GM23338 (cell line): ENCODE measurements at regions not wholly inside any gene's neighbourhood (a gene's known extent, or its start where the extent isn't known, plus 50 kb on each side); places are given as distances from the start of the nearest gene placed in this dataset.
A peak's percentile ranks its signal among the peaks of the same experiment; 100 is the strongest.

Experiments
- ATAC-seq: fragments of 200-7000 bp; cut with Tn5 transposase; 3 replicates; pipeline ENCODE4 v1.9.1; 2020
- DNase-seq: peaks from one replicate; pipeline ENCODE4 v3.0.0-alpha.2; 2015; ENCODE audit warnings: low spot score
- H2AFZ ChIP-seq: fragments of 200-600 bp; sonication (generic); 2 replicates; pipeline ENCODE4 v1.8.0; 2016; ENCODE audit warnings: antibody characterized with exemption, mild to moderate bottlenecking, moderate library complexity
- H3F3A ChIP-seq: fragments of 200-600 bp; sonication (generic); replicated peaks from 2 replicates; pipeline ENCODE4 v1.8.0; 2017; ENCODE audit warnings: antibody characterized with exemption, mixed run types, low read depth
- H3K27ac ChIP-seq: fragments of 200-600 bp; sonication (generic); 2 replicates; pipeline ENCODE4 v1.6.1; 2016; ENCODE audit warnings: low read depth
- H3K27me3 ChIP-seq: fragments of 200-600 bp; sonication (generic); 2 replicates; pipeline ENCODE4 v1.8.0; 2016; ENCODE audit warnings: mild to moderate bottlenecking, mixed run types, moderate library complexity; ENCODE audit not compliant: insufficient read depth
- H3K36me3 ChIP-seq: fragments of 200-600 bp; sonication (generic); 2 replicates; pipeline ENCODE4 v1.8.0; 2016; ENCODE audit warnings: mild to moderate bottlenecking; ENCODE audit not compliant: insufficient read depth
- H3K4me1 ChIP-seq: fragments of 200-600 bp; sonication (generic); 2 replicates; pipeline ENCODE4 v1.8.0; 2016; ENCODE audit warnings: mild to moderate bottlenecking, moderate library complexity; ENCODE audit not compliant: insufficient read depth
- H3K4me2 ChIP-seq: fragments of 200-600 bp; sonication (generic); 2 replicates; pipeline ENCODE4 v1.7.1; 2017; ENCODE audit warnings: mixed run types
- H3K4me3 ChIP-seq: fragments of 200-600 bp; sonication (generic); 2 replicates; pipeline ENCODE4 v1.6.1; 2016; ENCODE audit warnings: mixed run types
- H3K79me2 ChIP-seq: fragments of 200-600 bp; sonication (generic); replicated peaks from 2 replicates; pipeline ENCODE4 v1.8.0; 2017; ENCODE audit warnings: mild to moderate bottlenecking; ENCODE audit not compliant: insufficient read depth
- H3K9me2 ChIP-seq: fragments of 200-600 bp; sonication (generic); 2 replicates; pipeline ENCODE4 v1.8.0; 2017; ENCODE audit not compliant: insufficient read depth
- H4K20me1 ChIP-seq: fragments of 200-600 bp; sonication (generic); replicated peaks from 2 replicates; pipeline ENCODE4 v1.8.0; 2017; ENCODE audit warnings: mild to moderate bottlenecking; ENCODE audit not compliant: insufficient read depth
- H3K27ac Mint-ChIP-seq: 2 replicates; pipeline ENCODE4 v1.8.0; 2020; ENCODE audit warnings: inconsistent platforms, mild to moderate bottlenecking, moderate library complexity, mixed read lengths
- H3K27me3 Mint-ChIP-seq: 3 replicates; pipeline ENCODE4 v1.8.0; 2022; ENCODE audit warnings: low read depth, mild to moderate bottlenecking, moderate library complexity, mixed read lengths, inconsistent platforms; ENCODE audit not compliant: insufficient read depth, poor library complexity
- H3K36me3 Mint-ChIP-seq: 3 replicates; pipeline ENCODE4 v1.8.0; 2021; ENCODE audit warnings: low read depth, mild to moderate bottlenecking, inconsistent platforms, moderate library complexity, mixed read lengths
- H3K4me1 Mint-ChIP-seq: 3 replicates; pipeline ENCODE4 v1.8.0; 2020; ENCODE audit warnings: mild to moderate bottlenecking, inconsistent platforms, mixed read lengths
- H3K4me3 Mint-ChIP-seq: 3 replicates; pipeline ENCODE4 v1.8.0; 2021; ENCODE audit warnings: moderate library complexity, mild to moderate bottlenecking, inconsistent platforms, mixed read lengths
- H3K9me3 Mint-ChIP-seq: 3 replicates; pipeline ENCODE4 v1.8.0; 2020; ENCODE audit warnings: moderate library complexity, mild to moderate bottlenecking, inconsistent platforms, mixed read lengths
- CREB1 ChIP-seq: fragments of 250-450 bp; sonication (Bioruptor Pico); IDR thresholded peaks from 2 replicates; pipeline ENCODE4 v1.5.0; 2020; ENCODE audit warnings: low read depth, mild to moderate bottlenecking, moderate library complexity
- CTCF ChIP-seq, 2 experiments: fragments of 200-600 bp in 1 of 2; sonication (generic) in 1 of 2; conservative IDR thresholded peaks; 2 replicates each; pipeline versions ENCODE4 v1.5.1 to v1.6.1; 2016 to 2017; ENCODE audit warnings: antibody characterized with exemption in 2 of 2, low read depth in 2 of 2, mild to moderate bottlenecking in 2 of 2, moderate library complexity in 1 of 2
- ETS1 ChIP-seq: IDR thresholded peaks from 2 replicates; pipeline ENCODE4 v1.6.1; 2016; ENCODE audit warnings: antibody characterized with exemption
- EZH2 ChIP-seq: fragments of 200-600 bp; sonication (generic); IDR thresholded peaks from one replicate; pipeline ENCODE4 v1.8.0; 2017; ENCODE audit warnings: antibody characterized with exemption, mild to moderate bottlenecking, low read depth; ENCODE audit not compliant: unreplicated experiment
- EZH2phosphoT487 ChIP-seq: fragments of 200-600 bp; sonication (generic); IDR thresholded peaks from one replicate; pipeline ENCODE4 v1.8.1; 2018; ENCODE audit warnings: antibody characterized with exemption; ENCODE audit not compliant: unreplicated experiment
- JUNB ChIP-seq: IDR thresholded peaks from one replicate; pipeline ENCODE4 v1.6.1; 2016; ENCODE audit warnings: antibody characterized with exemption; ENCODE audit not compliant: unreplicated experiment
- NANOG ChIP-seq: IDR thresholded peaks from 2 replicates; pipeline ENCODE4 v1.6.1; 2016; ENCODE audit warnings: antibody characterized with exemption, borderline replicate concordance
- POLR2AphosphoS5 ChIP-seq: IDR thresholded peaks from 2 replicates; pipeline ENCODE4 v1.6.1; 2016; ENCODE audit warnings: antibody characterized with exemption, low read depth
- REST ChIP-seq: IDR thresholded peaks from one replicate; pipeline ENCODE4 v1.6.1; 2018; ENCODE audit warnings: antibody characterized with exemption; ENCODE audit not compliant: unreplicated experiment
- STAT1 ChIP-seq: IDR thresholded peaks from one replicate; pipeline ENCODE4 v1.6.1; 2016; ENCODE audit warnings: antibody characterized with exemption; ENCODE audit not compliant: unreplicated experiment
- ZNF114 ChIP-seq: fragments of 250-450 bp; sonication (Bioruptor Pico); IDR thresholded peaks from 2 replicates; pipeline ENCODE4 v1.5.0; 2020; ENCODE audit warnings: mild to moderate bottlenecking, moderate library complexity
- ZNF331 ChIP-seq: fragments of 250-450 bp; sonication (Bioruptor Pico); IDR thresholded peaks from 2 replicates; pipeline ENCODE4 v1.5.0; 2020; ENCODE audit warnings: low read depth, mild to moderate bottlenecking, moderate library complexity
- ZNF462 ChIP-seq: fragments of 250-450 bp; sonication (Bioruptor Pico); IDR thresholded peaks from 2 replicates; pipeline ENCODE4 v1.5.0; 2020; ENCODE audit warnings: mild to moderate bottlenecking, moderate library complexity

DNA sequence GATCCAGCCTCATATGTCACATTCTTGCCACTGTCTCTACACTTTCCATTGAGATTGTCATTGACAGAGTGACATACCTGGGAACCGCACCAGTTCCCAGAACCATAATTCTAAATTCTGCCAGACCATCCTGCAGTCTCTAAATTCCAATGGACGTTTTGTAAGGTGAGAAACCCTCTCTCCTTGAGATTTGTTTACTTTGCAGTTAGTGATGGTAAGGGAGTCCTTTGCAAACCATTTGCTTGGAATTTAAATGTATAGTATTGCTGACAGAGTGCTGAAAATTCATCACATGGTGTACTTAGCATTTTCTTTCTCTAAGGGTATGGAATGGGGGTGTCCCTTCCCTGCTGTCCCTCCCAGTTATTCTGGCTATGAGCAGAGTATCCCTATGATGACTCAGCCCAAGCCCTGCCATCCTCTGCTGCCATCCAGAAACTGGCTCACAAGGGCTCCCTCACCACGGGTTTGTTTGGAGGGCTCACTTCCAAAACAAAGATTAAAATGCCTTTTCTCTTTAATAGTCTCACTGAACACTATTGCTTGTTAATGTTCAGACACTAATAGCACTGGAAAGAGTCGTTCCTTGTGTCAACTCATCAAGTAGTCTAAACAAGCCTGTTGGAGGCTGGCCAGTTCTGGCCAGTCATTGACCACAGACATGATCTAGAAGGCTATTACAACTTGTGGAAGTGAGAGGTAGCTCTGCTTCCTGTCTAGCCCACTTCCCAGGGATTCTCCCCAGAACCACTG lies 129.0 kb upstream of the HMGA2 start:
- Histone ChIP-seq H4K20me1 (no peaks in the 10 kb centered on the region), H3K79me2 (no peaks in the 10 kb centered on the region), H3K36me3 (no peaks in the 10 kb centered on the region), H3K4me2 (peak overlapping the region; percentile 49; the same call in 1 of the 2 replicates), H2AFZ (peak overlapping the region; percentile 77; the same call in 1 of the 2 replicates), H3K27me3 (no peaks in the 10 kb centered on the region), H3K4me3 (no peak overlapping the region), H3K27ac (no peak overlapping the region), H3F3A (no peaks in the 10 kb centered on the region), H3K9me2 (no peaks in the 10 kb centered on the region; the same call in 1 of the 2 replicates), H3K4me1 (peaks cover 13% of the 10 kb centered on the region)
- ATAC-seq (no peak), DNase-seq (peak; percentile 7)
- H3K4me3 Mint-ChIP-seq, result no peak overlapping the region
- peaks cover 4% of the 10 kb centered on the region; the same call in 2 of the 3 replicates for H3K4me1 Mint-ChIP-seq
- no peak overlapping the region for H3K27ac Mint-ChIP-seq
- no peaks in the 10 kb centered on the region for H3K9me3 Mint-ChIP-seq
- no peak for TF ChIP-seq ZNF114 (CRISPR knock-in tag)
- no peak for TF ChIP-seq EZH2phosphoT487
- TF ChIP-seq POLR2AphosphoS5, result no peak
- TF ChIP-seq CTCF (conservative IDR thresholded peaks at IDR 0.05; ENCODE audit: low read depth in 2 of 2), result no peak
- TF ChIP-seq ZNF331 (CRISPR knock-in tag), result no peak
- no peak for TF ChIP-seq ETS1
- no peak for TF ChIP-seq ZNF462 (CRISPR knock-in tag)
- no peak for TF ChIP-seq CREB1 (CRISPR knock-in tag)
- no peak for TF ChIP-seq REST
- TF ChIP-seq JUNB, result no peak
- TF ChIP-seq STAT1, result no peak
- no peak for TF ChIP-seq NANOG
- TF ChIP-seq EZH2, result no peak
- H3K27me3 Mint-ChIP-seq, result peaks cover 1% of the 10 kb centered on the region
- H3K36me3 Mint-ChIP-seq, result no peaks in the 10 kb centered on the region
